GM19023 (cell line): ENCODE measurements at regions not wholly inside any gene's neighbourhood (a gene's known extent, or its start where the extent isn't known, plus 50 kb on each side); places are given as distances from the start of the nearest gene placed in this dataset.
A peak's percentile ranks its signal among the peaks of the same experiment; 100 is the strongest.
"Not testable (repeated sequence)": the region's sequence is repeated elsewhere in the genome, so short reads cannot be mapped to it uniquely, and the experiment has no call there.

Experiments
- ATAC-seq: cut with Tn5 transposase; IDR thresholded peaks from one replicate; pipeline ENCODE4 v1.9.1; 2021; ENCODE audit warnings: mild to moderate bottlenecking, moderate library complexity; ENCODE audit not compliant: unreplicated experiment

GRCh38 chr5:18395126-18396110 lies 761.2 kb downstream of the TAF11L14 start:
- no peak for ATAC-seq

GRCh38 chr5:18397371-18397770 lies 763.1 kb downstream of the TAF11L14 start:
- ATAC-seq, result no peak

GRCh38 chr5:18397891-18398290 lies 763.6 kb downstream of the TAF11L14 start:
- no peak for ATAC-seq

GRCh38 chr5:18399461-18400327 lies 765.4 kb downstream of the TAF11L14 start:
- not testable (repeated sequence) for ATAC-seq

GRCh38 chr5:18403141-18403540 lies 768.9 kb downstream of the TAF11L14 start:
- no peak for ATAC-seq

GRCh38 chr5:18403941-18404438 lies 769.7 kb downstream of the TAF11L14 start:
- ATAC-seq, result no peak

- no peak for ATAC-seq
Observed at GRCh38 chr5:18420711-18421110, 786.5 kb downstream of the TAF11L14 start.

- no peak for ATAC-seq
Observed at GRCh38 chr5:18433336-18433735, 799.1 kb downstream of the TAF11L14 start.

GRCh38 chr5:18438126-18438525 lies 803.9 kb downstream of the TAF11L14 start:
- ATAC-seq, result no peak

- ATAC-seq, result no peak
Observed at GRCh38 chr5:18455521-18455920, 821.3 kb downstream of the TAF11L14 start.

- ATAC-seq, result no peak
Observed at GRCh38 chr5:18457255-18457654, 823.0 kb downstream of the TAF11L14 start.

GRCh38 chr5:18461766-18462165 lies 827.5 kb downstream of the TAF11L14 start:
- no peak for ATAC-seq

GRCh38 chr5:18465833-18466681 lies 831.8 kb downstream of the TAF11L14 start:
- peak; percentile 92 for ATAC-seq

GRCh38 chr5:18466731-18467130 lies 832.5 kb downstream of the TAF11L14 start:
- ATAC-seq, result no peak

GRCh38 chr5:18471791-18472190 lies 837.5 kb downstream of the TAF11L14 start:
- ATAC-seq, result not testable (repeated sequence)

- ATAC-seq, result no peak
Observed at GRCh38 chr5:18483451-18483850, 849.2 kb downstream of the TAF11L14 start.

- ATAC-seq, result no peak
Observed at GRCh38 chr5:18487928-18488480, 853.7 kb downstream of the TAF11L14 start.

GRCh38 chr5:18489703-18490102 lies 855.4 kb downstream of the TAF11L14 start:
- no peak for ATAC-seq

- no peak for ATAC-seq
Observed at GRCh38 chr5:18491349-18491748, 857.1 kb downstream of the TAF11L14 start.

GRCh38 chr5:18495157-18495556 lies 860.9 kb downstream of the TAF11L14 start:
- no peak for ATAC-seq
